ENCODE measurements at regions not wholly inside any gene's neighbourhood (a gene's known extent, or its start where the extent isn't known, plus 50 kb on each side); places are given as distances from the start of the nearest gene placed in this dataset.

DNA sequence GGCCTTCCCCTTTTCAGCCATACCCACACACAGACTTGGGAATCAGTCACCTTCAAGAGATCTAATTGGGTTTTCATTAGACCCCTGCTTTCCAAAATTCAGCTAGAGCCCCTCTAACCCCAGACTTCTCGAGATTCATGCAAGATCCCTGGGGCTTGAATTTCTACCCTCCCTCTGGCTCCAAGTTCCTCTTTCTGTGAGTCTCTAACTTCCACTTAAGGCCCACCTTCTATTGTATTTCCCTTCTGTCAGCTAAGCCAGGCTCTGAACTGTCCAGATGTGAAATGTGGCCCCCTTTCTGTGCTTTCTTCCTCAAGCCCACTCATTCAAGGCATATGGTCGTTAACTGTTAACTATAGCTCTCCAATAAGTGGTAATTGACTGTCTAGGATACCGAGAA, 132.2 kb downstream of the ZNF365 start:
- no peak overlapping the region for H3K4me3 ChIP-seq
- no peak overlapping the region for H3K27ac ChIP-seq
- no peaks in the 10 kb centered on the region for H3K9me3 ChIP-seq
- 78% methylated on average over 3 of the region's 3 CpGs for WGBS
- no peak for DNase-seq (ENCODE audit: low spot score)
- TF ChIP-seq, protein P1, sequence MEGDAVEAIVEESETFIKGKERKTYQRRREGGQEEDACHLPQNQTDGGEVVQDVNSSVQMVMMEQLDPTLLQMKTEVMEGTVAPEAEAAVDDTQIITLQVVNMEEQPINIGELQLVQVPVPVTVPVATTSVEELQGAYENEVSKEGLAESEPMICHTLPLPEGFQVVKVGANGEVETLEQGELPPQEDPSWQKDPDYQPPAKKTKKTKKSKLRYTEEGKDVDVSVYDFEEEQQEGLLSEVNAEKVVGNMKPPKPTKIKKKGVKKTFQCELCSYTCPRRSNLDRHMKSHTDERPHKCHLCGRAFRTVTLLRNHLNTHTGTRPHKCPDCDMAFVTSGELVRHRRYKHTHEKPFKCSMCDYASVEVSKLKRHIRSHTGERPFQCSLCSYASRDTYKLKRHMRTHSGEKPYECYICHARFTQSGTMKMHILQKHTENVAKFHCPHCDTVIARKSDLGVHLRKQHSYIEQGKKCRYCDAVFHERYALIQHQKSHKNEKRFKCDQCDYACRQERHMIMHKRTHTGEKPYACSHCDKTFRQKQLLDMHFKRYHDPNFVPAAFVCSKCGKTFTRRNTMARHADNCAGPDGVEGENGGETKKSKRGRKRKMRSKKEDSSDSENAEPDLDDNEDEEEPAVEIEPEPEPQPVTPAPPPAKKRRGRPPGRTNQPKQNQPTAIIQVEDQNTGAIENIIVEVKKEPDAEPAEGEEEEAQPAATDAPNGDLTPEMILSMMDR (IDR thresholded peaks at IDR 0.05) = no peak
- TF ChIP-seq POLR2A (IDR thresholded peaks at IDR 0.05) (no peak), POLR2AphosphoS5 (IDR thresholded peaks at IDR 0.05) (no peak)
- no peaks in the 10 kb centered on the region for H3K27me3 ChIP-seq (replicated peaks; ENCODE audit: insufficient read depth)
- H3K4me1 ChIP-seq (replicated peaks) = no peaks in the 10 kb centered on the region
- no peaks in the 10 kb centered on the region for H3K36me3 ChIP-seq
- intact Hi-C loops (cut with DNase I) = no loop called here

DNA sequence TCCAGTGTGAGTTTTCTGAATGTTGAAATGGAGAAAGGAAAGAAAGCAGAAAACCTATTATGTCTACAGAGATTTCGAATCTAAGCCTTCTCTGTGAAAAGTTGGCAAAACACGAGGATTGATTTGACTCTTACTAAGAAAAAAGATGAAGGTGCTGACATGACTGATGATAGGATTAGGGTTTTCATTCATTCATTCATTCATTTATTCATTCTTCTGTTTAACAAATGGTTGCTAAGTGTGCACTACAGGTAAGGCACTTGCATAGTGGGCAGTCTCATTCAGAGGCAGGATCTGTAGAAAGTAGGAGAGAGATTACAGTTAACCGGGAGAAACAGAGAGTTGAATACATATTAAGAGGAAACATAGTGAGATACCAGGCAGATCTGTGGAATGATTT, 137.1 kb downstream of the ZNF365 start:
- TF ChIP-seq, protein P1 (IDR thresholded peaks at IDR 0.05) = no peak
- TF ChIP-seq POLR2A (IDR thresholded peaks at IDR 0.05) = no peak
- no peak for TF ChIP-seq POLR2AphosphoS5 (IDR thresholded peaks at IDR 0.05)
- Histone ChIP-seq H3K27me3 (replicated peaks; ENCODE audit: insufficient read depth) (no peaks in the 10 kb centered on the region), H3K4me3 (no peak overlapping the region), H3K36me3 (no peaks in the 10 kb centered on the region), H3K27ac (no peak overlapping the region), H3K4me1 (replicated peaks) (no peaks in the 10 kb centered on the region), H3K9me3 (no peaks in the 10 kb centered on the region)
- no peak for DNase-seq (ENCODE audit: low spot score)
- 95% methylated on average over 3 of the region's 3 CpGs for WGBS
- intact Hi-C loops (cut with DNase I) = no loop called here

DNA sequence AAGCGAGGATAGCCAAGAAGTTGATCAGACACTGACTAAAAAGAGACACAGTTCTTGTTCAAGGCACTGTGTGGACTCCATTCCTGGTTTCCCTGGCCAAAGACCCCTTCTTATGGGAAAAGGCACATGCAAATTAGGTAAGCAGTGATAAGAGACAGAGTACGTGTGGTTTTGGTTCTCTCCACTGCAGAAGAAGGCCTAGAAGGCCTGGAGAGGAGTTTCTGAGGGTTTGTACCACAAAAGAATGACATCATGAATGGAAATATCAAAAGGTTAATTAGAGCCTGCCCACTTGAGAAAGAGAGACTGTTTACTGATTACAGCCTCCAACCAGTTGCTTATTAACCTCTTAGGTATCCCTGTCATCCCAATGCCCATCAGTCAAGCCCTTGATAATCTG, 137.5 kb downstream of the ZNF365 start:
- Histone ChIP-seq H3K27me3 (replicated peaks; ENCODE audit: insufficient read depth) (no peaks in the 10 kb centered on the region), H3K9me3 (no peaks in the 10 kb centered on the region), H3K27ac (no peak overlapping the region), H3K4me3 (no peak overlapping the region), H3K36me3 (no peaks in the 10 kb centered on the region), H3K4me1 (replicated peaks) (no peaks in the 10 kb centered on the region)
- DNase-seq (ENCODE audit: low spot score) = no peak
- WGBS = 89% methylated on average over 2 of the region's 2 CpGs
- intact Hi-C loops (cut with DNase I) = no loop called here
- TF ChIP-seq, protein P1 (IDR thresholded peaks at IDR 0.05) = no peak
- no peak for TF ChIP-seq POLR2AphosphoS5 (IDR thresholded peaks at IDR 0.05)
- no peak for TF ChIP-seq POLR2A (IDR thresholded peaks at IDR 0.05)

DNA sequence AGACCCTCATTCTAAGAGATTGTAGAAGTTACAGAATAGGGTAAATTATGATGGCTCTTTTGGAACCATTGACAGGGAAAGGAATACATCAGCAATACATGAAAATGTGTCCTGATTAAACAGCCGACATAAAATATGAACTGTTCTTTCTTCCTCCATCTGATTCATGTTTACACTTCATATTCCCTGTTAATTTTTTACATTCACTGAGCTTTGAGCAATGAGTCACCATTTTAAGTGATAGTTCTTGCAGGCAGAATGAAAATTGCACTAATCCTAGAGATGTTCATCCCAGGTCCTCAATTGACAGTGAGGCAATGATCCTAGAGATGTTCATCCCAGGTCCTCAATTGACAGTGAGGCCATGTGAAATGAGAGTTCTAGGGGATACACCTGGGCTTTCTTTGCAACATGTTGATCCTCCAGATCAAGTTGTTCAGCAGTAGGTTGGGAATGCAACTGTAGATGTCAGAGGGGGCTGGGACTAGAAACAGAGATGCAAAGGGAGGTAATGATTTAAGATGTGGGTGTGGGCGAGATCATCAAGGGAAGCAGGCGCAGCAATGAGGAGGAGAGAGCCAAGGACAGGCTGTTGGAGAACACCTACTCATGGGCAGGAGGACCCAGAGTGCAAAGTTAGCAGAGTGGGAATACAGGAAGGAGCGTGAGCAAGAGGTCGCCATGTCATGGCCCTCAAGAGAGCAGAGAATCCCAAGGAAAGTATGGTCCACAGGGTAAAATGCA, 138.7 kb downstream of the ZNF365 start:
- H3K27ac ChIP-seq = no peak overlapping the region
- H3K9me3 ChIP-seq = no peaks in the 10 kb centered on the region
- no peak overlapping the region for H3K4me3 ChIP-seq
- TF ChIP-seq POLR2A (IDR thresholded peaks at IDR 0.05) (no peak), POLR2AphosphoS5 (IDR thresholded peaks at IDR 0.05) (no peak)
- TF ChIP-seq, protein P1 (IDR thresholded peaks at IDR 0.05) = no peak
- no peaks in the 10 kb centered on the region for H3K4me1 ChIP-seq (replicated peaks)
- intact Hi-C loops (cut with DNase I) = no loop called here
- no peak for DNase-seq (ENCODE audit: low spot score)
- H3K27me3 ChIP-seq (replicated peaks; ENCODE audit: insufficient read depth) = no peaks in the 10 kb centered on the region
- 86% methylated on average over 5 of the region's 5 CpGs for WGBS
- H3K36me3 ChIP-seq = no peaks in the 10 kb centered on the region

DNA sequence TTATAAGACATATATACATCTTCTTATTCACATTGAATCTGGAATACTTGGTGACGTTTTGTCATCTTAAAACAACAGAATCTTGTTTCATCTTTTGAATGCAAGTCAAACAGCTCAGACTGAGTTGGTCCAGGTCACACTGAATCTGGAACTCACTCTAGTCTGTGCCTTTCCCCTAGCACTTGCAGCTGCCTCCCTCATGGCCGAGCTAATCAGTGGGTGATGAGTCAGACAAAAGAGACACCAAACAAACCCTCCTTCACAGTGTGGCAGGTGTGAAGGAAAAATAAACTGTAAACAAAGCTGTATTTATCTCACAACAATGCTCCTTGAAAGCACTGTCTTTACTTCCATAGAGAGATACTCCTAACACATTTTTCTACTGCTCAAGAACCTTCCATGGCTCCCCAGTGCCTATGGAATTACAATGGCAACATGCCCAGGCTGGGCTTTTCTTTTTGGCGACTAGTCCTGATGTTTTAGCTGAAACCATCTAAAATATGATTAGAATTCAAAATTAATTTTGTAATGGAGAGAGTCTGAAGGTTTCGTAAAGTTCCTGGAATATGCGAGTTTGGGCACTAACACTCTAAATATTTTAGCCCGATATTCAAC, 140.0 kb downstream of the ZNF365 start:
- no peaks in the 10 kb centered on the region for H3K4me1 ChIP-seq (replicated peaks)
- TF ChIP-seq POLR2A (IDR thresholded peaks at IDR 0.05) = no peak
- TF ChIP-seq, protein P1 (IDR thresholded peaks at IDR 0.05) = no peak
- no peak for TF ChIP-seq POLR2AphosphoS5 (IDR thresholded peaks at IDR 0.05)
- no peaks in the 10 kb centered on the region for H3K27me3 ChIP-seq (replicated peaks; ENCODE audit: insufficient read depth)
- DNase-seq (ENCODE audit: low spot score) = no peak
- WGBS = 78% methylated on average over 6 of the region's 6 CpGs
- H3K4me3 ChIP-seq = no peak overlapping the region
- H3K27ac ChIP-seq = no peak overlapping the region
- intact Hi-C loops (cut with DNase I) = no loop called here
- H3K36me3 ChIP-seq = no peaks in the 10 kb centered on the region
- H3K9me3 ChIP-seq = no peaks in the 10 kb centered on the region
